C4-2B (cell line): ENCODE measurements at regions not wholly inside any gene's neighbourhood (a gene's known extent, or its start where the extent isn't known, plus 50 kb on each side); places are given as distances from the start of the nearest gene placed in this dataset.

Source experiments
- H3K27ac ChIP-seq: fragments of 450-650 bp; 2 replicates; pipeline ENCODE4 v1.5.1; 2017
- ZFX ChIP-seq: fragments of 450-650 bp; IDR thresholded peaks from 2 replicates; pipeline ENCODE4 v1.6.1; 2017
- TF ChIP-seq, protein P1 (sequence below): fragments of 450-650 bp; conservative IDR thresholded peaks from 2 replicates; pipeline ENCODE4 v1.5.1; 2017; ENCODE audit warnings: mild to moderate bottlenecking

DNA sequence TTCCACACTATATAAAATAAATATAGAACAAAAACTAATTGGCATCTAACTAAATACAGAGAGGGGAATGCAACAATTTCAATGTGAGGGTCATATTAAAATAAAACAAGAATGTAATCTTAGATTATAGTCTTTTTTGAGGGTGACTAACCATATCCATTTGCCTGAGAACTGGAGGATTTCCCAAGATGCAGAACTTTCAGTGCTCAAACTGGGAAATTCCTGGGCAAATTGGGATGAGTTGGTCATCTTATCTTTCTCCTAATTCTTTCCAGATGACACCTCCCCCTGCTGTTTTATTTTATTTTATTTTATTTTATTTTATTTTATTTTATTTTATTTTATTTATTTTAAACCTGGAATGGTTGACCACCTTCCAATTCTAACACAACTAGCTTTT is 846.2 kb downstream of the SLC4A3 start:
- TF ChIP-seq, protein P1, sequence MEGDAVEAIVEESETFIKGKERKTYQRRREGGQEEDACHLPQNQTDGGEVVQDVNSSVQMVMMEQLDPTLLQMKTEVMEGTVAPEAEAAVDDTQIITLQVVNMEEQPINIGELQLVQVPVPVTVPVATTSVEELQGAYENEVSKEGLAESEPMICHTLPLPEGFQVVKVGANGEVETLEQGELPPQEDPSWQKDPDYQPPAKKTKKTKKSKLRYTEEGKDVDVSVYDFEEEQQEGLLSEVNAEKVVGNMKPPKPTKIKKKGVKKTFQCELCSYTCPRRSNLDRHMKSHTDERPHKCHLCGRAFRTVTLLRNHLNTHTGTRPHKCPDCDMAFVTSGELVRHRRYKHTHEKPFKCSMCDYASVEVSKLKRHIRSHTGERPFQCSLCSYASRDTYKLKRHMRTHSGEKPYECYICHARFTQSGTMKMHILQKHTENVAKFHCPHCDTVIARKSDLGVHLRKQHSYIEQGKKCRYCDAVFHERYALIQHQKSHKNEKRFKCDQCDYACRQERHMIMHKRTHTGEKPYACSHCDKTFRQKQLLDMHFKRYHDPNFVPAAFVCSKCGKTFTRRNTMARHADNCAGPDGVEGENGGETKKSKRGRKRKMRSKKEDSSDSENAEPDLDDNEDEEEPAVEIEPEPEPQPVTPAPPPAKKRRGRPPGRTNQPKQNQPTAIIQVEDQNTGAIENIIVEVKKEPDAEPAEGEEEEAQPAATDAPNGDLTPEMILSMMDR: no peak
- TF ChIP-seq ZFX: no peak
- no peak overlapping the region for H3K27ac ChIP-seq

DNA sequence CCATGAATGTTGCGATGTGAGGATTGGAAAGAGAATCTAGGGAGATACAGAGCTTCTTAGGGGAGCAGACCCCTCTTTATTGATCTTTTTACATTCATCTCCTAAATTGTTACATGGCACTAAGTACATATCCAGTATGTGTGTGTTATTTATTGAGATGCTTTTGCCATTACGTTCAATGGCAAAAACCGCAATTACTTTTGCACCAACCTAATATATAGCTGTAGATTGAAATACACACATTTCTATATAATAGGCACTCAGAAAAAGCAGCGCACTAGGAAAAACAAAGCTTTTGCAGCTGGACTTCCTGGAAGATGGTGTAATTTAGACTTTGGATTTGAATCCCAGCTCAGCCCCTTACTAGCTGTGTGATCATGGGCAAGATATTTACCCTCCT is 849.4 kb downstream of the SLC4A3 start:
- TF ChIP-seq, protein P1: no peak
- TF ChIP-seq ZFX: no peak
- H3K27ac ChIP-seq: no peak overlapping the region

DNA sequence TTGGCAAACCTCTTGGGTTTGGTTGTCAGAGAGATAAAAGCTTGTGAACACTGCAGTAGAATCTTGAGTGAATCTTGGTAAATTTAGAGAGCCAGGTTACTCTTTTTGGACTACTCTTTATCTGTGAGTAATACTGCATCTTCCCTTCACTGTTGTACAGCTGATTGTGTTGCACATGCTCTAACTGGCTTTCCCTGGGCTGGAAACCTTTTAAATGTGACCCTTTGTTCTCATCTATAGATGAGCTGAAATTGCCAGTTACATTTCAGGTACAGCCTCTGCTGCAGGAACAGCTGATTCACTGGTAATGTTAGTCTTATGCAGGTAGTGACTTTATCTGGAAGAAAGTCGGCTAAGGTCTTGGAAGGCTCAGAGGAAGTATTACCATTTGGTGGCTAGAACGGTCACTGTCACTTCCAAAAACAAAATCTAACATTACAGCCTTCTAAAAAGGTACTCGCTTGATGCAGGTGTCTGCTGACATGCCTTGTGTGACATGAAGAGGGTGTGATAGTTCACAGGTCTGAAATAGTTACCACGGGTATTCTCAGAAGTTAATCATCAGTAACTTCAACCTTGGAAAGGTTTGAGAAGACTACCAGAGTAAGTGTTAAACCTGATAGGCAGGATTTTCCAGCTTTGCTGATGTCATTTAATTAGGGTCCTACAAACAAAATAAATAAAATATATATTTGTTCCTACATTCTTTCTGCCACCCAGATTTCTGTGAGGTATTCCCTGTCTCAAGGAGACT is 851.1 kb downstream of the SLC4A3 start:
- TF ChIP-seq, protein P1: no peak
- no peak for TF ChIP-seq ZFX
- H3K27ac ChIP-seq: no peak overlapping the region

DNA sequence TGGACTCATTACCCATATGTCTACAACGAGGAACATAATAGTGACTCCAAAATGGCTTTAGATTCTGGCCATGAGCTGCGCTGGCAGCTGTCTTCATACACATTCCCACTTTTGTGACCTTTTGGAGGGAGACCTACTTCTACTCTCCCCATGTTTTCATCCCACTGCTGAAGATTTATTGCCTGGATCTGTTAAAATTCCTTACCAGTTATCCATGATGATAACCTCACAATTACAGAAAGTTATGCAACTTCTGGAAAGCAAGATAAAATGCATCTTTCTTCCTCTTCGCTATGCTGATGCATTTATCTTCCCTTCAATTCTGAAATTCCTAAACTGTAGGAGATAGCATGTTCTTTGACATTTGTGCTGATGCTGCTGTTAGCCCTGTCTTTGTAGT is 855.3 kb downstream of the SLC4A3 start:
- H3K27ac ChIP-seq: no peak overlapping the region
- TF ChIP-seq, protein P1: no peak
- TF ChIP-seq ZFX: no peak

DNA sequence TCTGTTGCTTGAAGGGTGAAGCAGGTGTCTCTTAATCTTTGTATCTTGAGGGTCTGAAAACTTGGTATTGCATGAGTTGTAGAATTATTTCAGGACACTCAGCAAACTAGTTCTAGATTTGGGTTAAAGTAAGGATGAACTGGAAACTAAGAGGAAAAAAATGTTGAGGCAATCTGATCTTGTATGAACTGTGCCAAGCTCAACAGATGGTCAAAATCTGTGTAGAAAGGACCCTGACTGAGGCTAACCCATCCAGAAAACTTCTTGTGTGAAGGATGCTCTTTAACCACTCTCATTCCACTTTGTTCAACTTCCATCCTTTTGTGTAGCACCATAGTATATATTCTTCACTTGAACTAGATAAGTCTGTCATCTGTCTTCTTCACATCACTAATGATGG is 861.7 kb downstream of the SLC4A3 start:
- H3K27ac ChIP-seq: no peak overlapping the region
- TF ChIP-seq ZFX: no peak
- TF ChIP-seq, protein P1: no peak

DNA sequence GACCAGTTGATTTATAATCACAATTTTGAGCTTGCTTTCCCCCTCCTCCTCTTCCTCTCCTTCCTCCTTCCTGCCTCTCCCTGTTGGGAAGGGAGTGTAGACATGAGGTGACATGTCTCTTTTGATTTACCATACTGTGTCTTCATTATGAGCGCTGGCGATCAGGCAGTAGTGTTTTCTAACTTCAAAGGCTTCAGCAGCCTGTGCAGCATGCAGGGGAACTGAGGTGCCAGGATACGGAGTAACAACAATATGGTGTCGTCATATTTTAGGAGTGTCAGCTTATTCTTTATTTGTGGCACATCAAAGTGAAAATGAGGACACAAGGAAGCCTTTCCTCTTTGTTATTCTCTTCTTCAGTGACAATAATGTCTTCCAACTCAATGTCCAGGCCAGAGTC is 864.2 kb downstream of the SLC4A3 start:
- no peak overlapping the region for H3K27ac ChIP-seq
- TF ChIP-seq ZFX: no peak
- TF ChIP-seq, protein P1: no peak

DNA sequence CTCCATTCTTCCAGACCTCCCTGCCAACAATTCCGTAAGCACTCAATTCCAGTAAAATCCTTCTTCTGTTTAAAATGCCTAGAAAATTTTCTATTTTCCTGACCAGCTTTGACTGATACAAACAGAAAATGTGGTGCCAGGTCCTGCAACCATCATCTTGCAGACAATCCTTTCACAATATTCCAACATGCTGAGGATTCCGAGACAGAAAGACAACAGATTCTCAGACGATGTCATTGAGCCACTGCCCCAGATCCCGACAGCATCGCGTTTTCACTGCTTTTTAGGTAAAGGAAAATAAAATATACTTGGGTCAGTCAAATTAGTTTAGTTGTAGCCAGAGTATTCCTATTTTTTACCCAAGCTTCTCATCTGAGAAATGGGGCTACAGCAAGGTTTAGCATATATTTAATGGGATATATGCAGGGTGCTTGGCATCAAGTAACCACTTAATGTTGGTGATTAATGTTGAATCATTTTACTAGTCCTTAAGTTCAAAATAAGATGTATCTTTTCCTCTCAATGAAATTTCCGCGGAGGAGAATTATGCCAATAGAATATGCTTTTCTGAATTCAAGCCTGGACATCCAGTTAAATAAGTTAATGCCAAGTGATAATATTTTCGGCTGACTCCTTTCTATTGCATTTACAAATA is 866.6 kb downstream of the SLC4A3 start:
- H3K27ac ChIP-seq: no peak overlapping the region
- TF ChIP-seq, protein P1: no peak
- TF ChIP-seq ZFX: no peak
